ENCODE measurements at regions not wholly inside any gene's neighbourhood (a gene's known extent, or its start where the extent isn't known, plus 50 kb on each side); places are given as distances from the start of the nearest gene placed in this dataset.

- DNase-seq = no peak
Observed at GRCh38 chr7:40966693-40967092, 736.2 kb downstream of the INHBA start.

DNA sequence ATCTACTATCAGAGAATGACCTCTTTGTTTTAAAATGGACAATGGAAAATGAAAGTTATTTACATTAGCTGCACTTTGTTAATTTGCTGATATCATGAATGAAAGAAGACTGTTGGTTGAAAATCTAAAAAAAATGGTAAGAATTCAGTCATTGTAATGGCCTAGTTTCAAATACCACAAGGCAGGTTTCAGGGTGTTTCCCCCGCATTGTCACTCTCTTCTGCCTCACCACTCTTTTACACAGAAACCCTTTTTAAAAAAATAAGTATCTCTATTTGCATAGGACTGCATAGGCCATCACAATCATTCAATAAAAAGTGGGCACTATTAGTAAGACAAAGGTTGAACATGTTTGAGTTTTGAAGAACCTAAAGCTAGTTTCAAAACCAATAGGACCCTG, 737.1 kb downstream of the INHBA start:
- no peak for DNase-seq

DNA sequence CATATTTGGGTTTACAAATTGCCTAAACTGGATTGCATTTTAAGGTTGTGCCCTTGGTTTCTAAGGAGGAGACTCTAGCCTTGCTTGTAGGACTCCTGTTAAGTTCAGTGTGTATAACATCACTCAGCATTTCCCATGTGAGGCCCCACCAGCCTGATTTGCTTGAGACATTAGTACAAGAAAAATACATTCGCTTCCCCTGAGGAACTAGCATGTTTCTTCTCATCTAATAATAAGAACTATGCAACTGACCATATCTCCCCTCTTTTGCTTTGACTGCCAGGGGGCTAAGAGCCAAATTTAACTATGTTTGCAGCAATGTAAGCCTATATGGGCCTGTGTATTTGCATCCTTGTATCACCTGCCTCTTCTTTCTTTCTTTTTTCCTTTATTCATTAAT, 737.9 kb downstream of the INHBA start:
- DNase-seq = no peak

DNA sequence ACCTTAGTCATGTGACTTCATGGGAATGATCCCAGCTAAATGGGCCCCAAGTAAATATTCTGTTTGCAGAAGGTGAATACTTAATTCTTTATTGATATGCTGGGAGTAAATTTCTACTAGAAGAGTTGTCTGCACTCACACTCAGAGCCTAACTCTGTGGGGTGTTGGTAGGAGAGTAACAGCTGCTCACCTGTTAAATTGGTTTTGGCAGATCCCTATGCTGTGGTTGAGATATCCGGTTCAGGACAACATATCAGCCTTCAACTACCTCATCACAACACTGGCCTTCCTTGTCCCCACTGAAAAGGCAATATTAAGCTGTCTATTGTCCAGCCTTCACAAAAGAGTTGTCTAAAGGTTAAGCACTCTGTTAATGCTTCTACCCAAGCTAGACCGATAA, 738.3 kb downstream of the INHBA start:
- DNase-seq = no peak

GRCh38 chr7:40959955-40960354, 742.9 kb downstream of the INHBA start:
- DNase-seq = no peak

DNA sequence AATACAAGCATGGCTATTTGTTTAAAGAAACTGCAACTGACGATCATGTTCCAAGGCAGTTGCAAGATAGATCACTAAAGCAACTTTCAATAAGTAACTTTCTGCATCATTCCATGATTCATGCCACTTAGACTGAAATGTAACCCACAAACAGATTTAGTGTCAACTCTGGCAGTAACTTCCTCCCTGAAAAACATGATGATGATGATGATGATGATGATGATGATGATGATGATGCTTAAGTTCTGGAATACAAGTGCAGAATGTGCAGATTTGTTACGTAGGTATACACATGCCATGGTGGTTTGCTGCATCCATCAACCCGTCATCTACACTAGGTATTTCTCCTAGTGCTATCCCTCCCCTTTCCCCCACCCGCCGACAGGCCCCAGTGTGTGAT, 754.7 kb downstream of the INHBA start:
- DNase-seq = no peak

GRCh38 chr7:40947566-40947965, 755.3 kb downstream of the INHBA start:
- DNase-seq = no peak

GRCh38 chr7:40946549-40946948, 756.3 kb downstream of the INHBA start:
- DNase-seq = no peak

DNA sequence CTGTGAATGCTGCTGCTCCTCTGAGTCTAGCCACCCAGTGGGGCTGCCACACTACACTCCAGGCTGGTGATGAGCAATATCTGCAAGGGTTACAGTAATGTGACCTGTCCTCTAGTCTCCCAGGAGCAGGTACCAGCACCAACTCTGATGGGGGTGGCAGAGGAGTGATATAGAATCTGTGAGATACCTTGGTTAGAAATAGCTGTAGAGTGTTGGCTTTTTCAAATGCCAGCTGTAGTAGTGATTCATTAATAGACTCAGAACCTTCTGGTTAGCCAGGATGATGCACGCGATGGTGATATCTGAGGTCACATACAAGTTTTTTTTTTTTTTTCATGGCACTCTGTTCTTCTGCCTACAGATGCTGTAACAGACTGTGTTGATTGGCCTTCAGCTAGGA, 757.1 kb downstream of the INHBA start:
- DNase-seq = no peak

DNA sequence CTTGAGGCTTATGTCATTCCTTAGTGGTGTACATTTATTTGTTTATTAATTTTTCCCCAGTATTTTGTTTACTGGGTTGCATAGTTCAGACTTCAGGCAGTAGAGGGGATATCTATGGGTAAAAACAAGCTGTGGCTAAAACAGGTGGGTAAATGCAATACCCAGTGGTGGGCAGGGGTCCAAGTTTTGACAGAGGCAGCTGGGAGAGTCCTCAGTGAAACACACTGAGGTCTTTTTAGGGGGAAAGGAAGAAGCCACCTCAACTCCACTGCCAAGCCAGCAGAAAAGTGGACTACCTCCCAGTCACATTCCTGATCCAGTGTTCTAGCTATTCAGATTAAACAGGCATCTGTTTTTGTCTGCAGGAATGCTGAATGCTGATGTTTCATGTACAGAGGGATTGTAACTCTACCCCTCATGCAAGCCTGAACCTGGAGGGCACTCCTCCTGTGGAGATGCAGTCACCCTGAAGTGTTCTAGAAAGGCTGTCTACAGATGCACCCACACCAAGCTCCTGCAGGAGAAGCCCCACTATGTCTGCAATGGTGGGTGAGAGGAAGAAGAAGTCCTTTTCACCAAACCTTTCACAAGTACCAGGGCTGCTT, 757.8 kb downstream of the INHBA start:
- no peak for DNase-seq

GRCh38 chr7:40937879-40938278, 765.0 kb downstream of the INHBA start:
- DNase-seq = peak; percentile 25

DNA sequence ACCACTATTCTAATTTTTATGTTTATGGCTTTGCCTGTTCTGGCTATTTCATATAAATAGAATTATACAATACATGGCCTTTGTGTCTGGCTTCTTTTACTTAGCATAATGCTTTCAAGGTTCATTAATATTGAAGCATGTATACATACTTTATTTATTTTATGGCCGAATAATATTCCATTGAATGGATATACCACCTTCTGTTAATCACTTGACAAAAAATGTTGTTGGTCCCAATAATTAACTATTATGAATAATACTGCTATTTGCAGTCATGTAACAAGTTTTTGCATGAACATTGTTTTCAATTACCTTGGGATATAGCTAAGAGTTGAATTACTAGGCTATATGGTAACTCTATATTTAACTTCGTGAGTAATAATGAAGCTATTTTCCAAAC, 767.5 kb downstream of the INHBA start:
- DNase-seq = no peak

DNA sequence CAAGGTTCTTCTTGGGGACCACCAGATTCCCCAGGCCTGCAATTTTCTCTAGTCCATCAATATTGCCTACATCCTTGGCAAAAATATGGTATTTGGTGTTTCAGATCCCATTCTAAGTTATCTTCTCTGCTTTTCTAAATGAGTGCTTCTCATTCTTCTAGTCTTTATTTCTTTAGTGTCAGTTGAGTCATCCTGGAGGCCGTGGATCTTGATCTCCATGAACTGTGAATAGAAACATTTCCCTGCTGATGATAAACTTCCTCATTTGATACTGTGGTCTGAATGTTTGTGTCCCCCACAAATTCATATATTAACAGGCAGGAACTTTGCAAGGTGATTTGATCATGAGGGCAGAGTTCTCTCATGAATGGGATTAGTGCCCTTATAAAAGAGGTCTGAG, 779.3 kb downstream of the INHBA start:
- DNase-seq = no peak

GRCh38 chr7:40922316-40922670, 780.6 kb downstream of the INHBA start:
- DNase-seq = no peak

- no peak for DNase-seq
Observed at GRCh38 chr7:40921589-40922315, 781.1 kb downstream of the INHBA start.

DNA sequence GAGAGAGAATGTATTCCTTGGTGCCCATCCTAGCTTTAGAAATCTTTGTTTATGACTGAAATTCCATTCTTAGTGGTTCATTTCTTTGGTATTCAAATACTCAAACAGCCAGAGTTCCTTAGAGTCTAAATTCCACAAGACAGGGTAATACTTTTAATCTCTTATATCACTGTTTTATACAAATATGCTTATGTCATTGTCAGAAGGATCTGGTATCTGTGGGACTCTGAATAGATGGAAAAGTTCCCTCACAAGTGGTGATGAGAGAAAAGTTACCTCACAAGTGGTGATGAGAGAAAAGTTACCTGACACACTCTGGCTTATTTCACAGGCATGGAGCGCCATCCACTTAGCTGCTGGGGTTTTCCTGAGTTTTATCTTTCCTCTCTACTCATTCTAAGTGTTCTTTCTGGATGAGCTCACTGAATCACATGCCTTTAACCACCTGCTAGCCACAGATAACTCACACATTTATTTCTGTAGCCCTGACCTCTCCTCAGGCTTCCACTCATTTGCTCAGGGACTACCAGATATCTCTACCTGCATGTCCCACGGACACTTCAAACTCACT, 784.0 kb downstream of the SUGCT start:
- no peak for DNase-seq

DNA sequence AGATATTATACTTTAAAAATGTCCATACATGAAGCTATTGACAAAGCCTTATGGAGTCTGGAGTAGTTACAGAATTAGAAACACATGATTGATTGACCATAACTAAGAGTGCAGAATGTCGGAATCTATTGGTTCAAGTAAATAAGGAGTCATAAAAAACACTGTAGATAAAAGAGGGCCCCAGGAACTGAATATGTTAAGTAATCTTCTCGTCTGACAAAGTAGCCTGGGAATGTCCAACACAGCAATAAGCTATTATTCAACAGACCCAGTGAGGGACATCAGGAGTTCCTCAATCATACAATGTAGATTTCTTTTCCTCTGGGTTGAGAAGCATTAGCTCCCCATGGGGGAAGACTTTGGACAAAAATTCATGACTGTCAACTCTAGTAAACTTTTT, 782.0 kb downstream of the SUGCT start:
- no peak for DNase-seq

DNA sequence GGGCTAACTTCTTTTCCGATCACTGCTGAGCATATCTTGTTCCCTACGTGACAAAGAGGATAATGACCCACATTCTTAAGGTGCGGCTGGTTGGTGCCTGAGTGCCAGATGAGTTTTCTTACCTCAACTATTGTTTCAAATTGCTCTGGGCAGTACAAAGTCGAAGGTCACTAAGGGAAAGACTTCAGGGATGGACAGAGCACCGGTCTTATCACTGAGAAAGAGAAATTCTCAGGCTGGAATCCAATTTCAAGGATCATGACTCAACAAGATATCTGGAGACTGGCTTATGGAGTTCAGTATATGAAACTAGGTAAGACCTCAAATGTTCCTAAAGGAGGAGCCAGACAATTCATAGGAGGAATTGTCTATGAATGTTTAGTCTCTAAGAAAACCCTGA, 780.3 kb downstream of the SUGCT start:
- DNase-seq = no peak

Measured in retina (tissue), 1 donor.